T47D (cell line): ENCODE measurements at regions not wholly inside any gene's neighbourhood (a gene's known extent, or its start where the extent isn't known, plus 50 kb on each side); places are given as distances from the start of the nearest gene placed in this dataset.

ENCODE experiments used
- DNase-seq, 2 experiments: peaks; one replicate each; pipeline versions ENCODE4 v3.0.0 to v3.0.0-alpha.2; 2011 to 2012; ENCODE audit warnings: low read depth in 1 of 2, low spot score in 1 of 2
- JUND ChIP-seq: IDR thresholded peaks from 2 replicates; pipeline ENCODE4 v1.6.1; 2012; ENCODE audit warnings: low read depth
- in situ Hi-C: cut with HindIII; loops from 2 replicates; pipeline ENCODE4 v1.10.0; 2016; ENCODE audit warnings: low sequenced_read_pairs, low pct_unique_long_range_greater_than_20kb

DNA sequence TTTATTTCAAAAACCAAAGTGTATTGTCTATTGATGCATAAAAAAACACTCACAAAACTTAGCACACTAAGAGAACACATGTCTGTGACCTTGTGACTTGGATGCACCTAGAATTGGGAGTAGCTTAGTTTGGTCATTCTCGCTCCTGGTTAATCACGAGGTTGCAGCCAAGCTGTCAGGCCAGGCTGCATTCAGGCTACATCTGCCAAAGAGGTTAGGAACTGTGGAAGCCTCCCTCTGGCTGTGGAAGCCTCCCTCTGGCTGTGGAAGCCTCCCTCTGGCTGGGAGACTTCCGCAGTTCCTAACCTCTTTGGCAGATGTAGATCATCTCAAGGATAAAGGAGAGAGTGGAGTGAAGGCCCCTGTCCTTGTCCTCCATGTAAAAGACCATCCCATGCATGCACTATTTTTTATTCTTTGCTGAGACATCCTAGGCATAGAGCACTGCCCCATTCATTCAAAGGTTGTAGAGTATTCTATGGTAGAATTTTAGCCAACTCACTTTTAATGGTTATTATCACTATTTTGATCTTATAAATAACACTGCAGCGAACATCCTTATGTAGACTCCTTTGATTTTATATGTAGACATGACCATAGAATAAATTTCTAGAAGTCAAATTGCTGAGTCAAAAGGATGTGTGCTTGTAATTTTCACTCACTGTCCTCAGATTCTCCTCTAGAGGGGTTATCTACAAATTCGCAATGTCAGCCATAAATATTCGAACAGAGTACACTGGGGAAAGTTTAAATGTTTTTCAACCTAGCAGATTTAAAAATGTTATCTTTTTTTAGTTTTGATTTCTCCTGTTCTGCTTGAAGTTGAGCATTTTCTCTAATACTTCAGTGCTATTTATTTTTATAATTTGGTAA lies 63.0 kb upstream of the IGLL5 start:
- DNase-seq = no peak
- no peak for TF ChIP-seq JUND
- in situ Hi-C loops = no loop called here

DNA sequence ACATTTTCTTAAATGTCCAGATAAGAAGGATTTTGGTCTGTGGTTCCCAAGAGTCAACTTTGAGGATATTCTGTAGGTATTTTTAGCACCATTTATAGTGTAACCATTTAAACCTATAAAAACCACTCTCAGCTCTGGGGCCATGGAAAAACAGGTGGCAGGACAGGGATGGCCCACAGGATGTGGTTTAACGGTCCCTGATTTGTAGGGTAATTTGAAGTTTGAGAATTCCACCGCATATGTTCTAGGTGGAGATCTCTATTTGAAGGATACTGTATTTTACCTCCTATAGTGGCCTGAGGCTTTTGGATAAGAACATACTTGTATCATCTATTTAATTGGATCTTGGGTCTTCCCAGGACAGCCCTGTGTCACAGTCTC lies 62.4 kb upstream of the IGLL5 start:
- in situ Hi-C loops = no loop called here
- no peak for DNase-seq

DNA sequence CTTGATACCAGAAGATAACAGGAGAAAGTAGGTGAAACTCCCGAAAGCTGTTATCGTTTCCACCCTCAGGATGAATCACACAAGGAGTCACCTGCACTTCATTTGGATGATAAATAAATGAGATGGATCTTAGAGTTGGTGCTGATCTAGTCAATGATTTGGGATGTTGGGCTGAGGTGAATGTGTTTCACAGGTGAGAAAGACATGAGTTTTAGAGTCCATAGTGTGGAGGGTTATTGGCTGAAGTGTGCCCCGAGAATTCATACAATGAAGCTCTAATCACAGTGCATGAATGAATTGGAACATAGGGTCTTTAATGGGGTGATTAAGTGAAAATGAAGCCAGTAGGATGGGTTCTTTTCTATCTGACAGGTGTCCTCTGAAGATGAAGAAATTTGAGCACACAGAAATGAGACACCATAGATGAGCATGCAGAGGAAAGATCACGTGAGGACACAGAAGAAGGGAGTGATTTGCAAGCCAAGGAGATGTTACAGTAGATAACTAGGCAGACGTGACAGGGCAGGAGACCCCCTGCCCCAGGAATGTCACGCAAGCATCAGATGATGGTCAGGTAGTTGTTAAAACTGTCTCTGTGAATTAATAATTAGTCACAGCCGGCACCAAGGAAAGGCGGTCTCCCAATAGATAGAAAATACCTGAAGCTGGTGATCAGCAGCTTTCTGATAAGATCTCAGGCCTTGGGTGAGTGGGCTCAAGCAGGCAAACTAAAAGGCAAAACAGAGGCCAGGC lies 60.3 kb upstream of the IGLL5 start:
- no peak for TF ChIP-seq JUND
- in situ Hi-C loops = no loop called here
- no peak for DNase-seq

More for the DNA sequence above, 62.4 kb upstream of the IGLL5 start:
- TF ChIP-seq JUND = no peak

DNA sequence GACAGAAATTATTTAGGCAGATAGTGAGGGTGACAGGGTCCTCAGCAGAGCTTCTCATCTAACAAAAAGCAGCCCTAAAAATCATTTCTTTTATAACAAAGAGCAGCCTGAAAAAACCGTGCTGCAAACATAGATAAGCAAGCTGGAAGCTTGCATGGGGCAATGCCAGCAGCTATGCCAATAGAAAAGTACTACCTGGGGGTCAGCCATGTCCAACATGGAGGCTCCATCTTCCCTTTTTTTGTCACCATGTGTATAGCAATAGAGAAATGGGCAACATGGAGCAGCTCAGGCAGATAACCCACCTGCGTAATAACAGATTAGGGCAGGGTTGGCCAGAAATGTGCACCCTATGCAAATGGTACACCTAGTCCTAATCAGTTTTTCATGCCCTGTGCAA lies 57.4 kb upstream of the IGLL5 start:
- no peak for DNase-seq
- no peak for TF ChIP-seq JUND
- in situ Hi-C loops = no loop called here

DNA sequence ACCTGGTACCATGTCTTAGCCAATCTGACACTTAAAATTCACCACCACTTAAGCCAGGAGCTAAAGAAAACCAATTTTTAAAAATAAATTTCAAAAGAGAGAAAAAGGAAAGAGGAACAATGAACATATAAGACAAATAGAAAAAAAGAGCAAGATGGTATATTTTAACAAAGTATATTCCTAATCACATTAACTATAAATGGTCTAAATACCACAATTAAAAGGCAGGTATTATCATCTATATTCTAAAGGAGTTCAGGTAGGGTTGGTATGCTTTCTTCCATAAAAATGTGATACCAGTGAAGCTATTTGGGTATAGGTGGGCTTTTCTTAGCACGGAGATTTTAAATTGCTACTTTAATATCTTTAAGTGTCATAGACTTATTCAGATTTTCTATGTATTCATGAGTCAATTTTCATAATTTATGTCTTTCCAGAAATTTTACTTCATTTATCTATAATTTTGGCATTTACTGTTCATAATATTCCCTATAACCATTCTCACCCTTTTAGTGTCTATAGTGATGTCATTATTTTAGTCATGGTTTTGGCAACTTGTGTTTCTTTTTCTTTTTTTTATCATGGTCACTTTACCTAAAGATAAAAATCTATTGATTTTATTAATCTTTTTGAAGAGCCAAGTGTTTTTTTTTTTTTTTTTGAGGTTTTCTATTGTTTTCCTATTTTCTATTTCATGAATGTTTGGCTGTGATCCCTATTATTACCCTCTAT lies 56.5 kb upstream of the IGLL5 start:
- TF ChIP-seq JUND = no peak
- in situ Hi-C loops = no loop called here
- DNase-seq = no peak

DNA sequence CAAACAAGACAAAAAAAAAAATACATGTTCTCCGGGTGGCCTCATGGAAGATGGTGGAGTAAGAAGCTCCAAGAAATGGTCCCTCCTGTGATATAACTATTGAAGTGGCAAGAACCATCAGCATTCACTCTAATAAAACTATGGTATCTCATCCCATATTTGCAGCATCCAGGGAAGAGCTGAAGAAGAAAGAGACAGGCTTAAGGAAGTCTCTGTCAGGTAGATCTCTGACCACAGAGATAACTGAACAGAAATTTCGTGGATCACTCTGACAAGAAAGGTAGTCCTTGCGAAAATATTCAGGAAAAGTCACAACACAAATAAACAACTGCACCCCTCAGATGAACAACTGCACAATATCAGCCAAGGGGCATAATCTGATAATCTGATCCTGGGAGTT lies 54.6 kb upstream of the IGLL5 start:
- DNase-seq = no peak
- in situ Hi-C loops = no loop called here
- TF ChIP-seq JUND = no peak

DNA sequence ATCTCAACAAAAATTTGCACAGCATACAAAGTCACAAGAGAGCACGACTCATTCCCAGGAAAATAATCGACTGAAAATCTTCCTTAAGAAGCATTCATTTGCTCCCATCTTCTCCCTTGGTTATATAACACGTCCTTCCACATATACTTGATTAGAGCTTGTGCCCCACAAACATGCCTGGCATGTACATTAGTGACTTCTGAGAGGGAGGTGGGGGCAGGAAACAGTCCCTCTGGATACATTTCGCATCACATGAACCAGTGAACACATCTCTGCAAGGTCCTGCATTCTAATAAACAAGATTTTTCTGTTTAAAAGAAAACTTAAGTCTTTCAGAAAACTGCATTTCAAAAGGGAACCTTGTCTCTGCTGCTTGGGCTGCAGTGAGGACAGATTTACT lies 54.1 kb upstream of the IGLL5 start:
- DNase-seq = no peak
- no peak for TF ChIP-seq JUND
- in situ Hi-C loops = no loop called here

DNA sequence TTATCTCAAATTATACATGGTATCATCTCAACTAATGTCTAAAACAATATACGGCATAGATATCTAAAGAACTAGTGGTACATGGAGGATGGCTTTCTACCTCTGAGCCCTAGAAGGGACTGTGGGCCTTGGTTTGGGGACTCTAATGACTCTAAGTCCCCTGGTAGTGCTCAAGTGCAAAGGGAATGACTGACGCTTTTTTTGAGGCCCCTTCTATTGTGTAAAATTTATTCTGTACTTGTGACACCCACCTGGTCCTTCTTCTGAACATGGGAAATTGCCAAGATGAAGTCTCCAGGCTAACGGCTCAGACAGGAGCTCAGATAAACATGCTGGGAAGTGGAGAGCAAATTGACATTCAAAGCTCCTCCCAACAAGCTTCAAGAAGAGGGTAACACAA lies 53.4 kb upstream of the IGLL5 start:
- DNase-seq = no peak
- no peak for TF ChIP-seq JUND
- in situ Hi-C loops = no loop called here

DNA sequence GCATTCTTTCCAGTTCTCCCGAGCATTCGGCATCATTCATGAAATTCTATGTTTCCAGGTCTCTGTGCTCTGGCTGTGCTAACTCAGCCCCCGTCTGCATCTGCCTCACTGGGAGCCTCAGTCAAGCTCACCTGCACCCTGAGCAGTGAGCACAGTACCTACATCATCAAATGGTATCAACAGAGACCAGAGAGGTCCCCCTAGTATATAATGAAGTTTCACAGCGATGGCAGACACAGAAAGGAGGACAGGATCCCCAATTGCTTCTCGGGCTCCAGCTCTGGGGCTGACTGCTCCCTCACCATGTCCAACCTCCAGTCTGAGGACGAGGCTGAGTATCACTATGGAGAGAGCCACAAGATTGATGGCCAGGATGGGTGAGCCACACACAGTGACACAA lies 52.8 kb upstream of the IGLL5 start:
- TF ChIP-seq JUND = no peak

DNA sequence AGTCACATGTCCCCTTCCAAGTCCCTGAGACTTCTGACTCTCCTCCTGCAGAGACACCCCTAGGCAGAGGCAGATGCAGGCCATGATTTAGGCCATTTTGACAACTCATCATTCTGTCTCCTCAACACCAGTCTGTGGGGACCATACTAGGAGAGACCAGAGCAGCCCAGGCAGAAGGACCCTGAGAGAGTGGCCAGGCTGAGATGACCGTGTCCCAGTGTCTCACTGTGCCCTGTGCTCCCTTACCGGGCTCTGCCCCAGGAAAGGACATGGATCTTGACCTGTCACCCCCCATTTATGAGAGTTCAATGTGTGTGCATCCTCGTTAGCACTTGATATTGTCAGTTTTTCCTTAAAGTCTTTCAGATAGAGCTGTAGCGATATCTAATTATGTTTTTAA lies 52.4 kb upstream of the IGLL5 start:
- TF ChIP-seq JUND = no peak
- in situ Hi-C loops = no loop called here
- DNase-seq = no peak

More for the DNA sequence above, 52.8 kb upstream of the IGLL5 start:
- in situ Hi-C loops = no loop called here
- no peak for DNase-seq

DNA sequence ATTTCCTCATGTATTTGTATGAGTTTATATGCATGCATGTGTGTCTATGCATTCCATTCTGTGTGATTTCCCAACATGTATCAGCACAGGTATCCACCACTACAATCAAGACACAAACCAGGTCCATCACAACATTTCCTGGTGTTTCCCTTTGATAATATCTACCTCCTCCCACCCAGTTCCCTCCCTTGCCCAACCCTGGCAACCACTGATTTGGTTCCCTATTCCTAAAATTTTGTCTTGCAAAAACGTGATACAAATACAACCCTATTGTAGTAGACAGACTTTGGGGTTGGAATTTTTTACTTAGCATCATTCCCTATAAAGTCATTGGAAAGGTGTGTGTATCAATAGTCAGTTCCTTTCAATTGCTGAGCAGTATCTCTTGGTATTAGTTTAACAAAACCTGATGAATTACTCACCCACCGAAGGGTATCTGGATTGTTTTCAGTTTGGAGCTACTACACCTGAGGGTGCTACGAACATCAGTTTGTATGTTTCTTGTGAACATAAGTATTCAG lies 51.8 kb upstream of the IGLL5 start:
- no peak for TF ChIP-seq JUND
- DNase-seq = no peak
- in situ Hi-C loops = no loop called here

DNA sequence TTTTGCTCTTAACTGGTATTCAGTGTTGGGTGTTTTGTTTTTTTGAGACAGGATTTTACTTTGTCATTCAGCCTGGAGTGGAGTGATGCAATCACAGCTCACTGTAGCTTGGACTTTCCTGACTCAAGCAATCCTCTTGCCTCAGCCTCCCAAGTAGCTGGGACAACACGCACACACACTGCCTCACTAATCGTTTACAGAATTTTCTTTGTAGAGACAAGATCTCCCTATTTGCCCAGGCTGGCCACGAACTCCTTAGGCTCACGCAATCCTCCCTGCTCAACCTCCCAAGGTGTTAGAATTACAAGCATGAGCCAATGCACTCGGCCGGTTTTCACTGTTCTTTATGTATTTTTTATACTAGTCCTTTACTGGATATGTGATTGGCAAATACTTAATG lies 51.0 kb upstream of the IGLL5 start:
- in situ Hi-C loops = no loop called here
- TF ChIP-seq JUND = no peak
- DNase-seq = no peak
